HCT116 (cell line): ENCODE measurements at regions not wholly inside any gene's neighbourhood (a gene's known extent, or its start where the extent isn't known, plus 50 kb on each side); places are given as distances from the start of the nearest gene placed in this dataset.

ENCODE experiments used
- ATAC-seq: fragments of 200-7000 bp; cut with Tn5 transposase; 2 replicates; pipeline ENCODE4 v1.9.1; 2020; ENCODE audit warnings: mild to moderate bottlenecking, moderate library complexity
- BruUV-seq: library from RNA; stranded (reverse); fragments of 400-500 nt; replicated peaks from 2 replicates; lab custom pipeline; 2021; lab: Mats Ljungman, UMichigan
- CTCF ChIA-PET: fragments of 300-600 bp; sonication (Branson Sonifier 250); formaldehyde crosslinking; loops from one replicate; lab custom pipeline; 2021; ENCODE audit warnings: antibody characterized with exemption; lab: Charles Lee
- POLR2A ChIA-PET: fragments of 300-600, 350-600 bp; sonication (Branson Sonifier 250); formaldehyde crosslinking; loops from one replicate; lab custom pipeline; 2021; ENCODE audit warnings: antibody characterized with exemption; lab: Charles Lee
- RAD21 ChIA-PET, 2 experiments: fragments of 300-600 bp; sonication (Branson Sonifier 250); formaldehyde crosslinking; loops; one replicate each; lab custom pipeline; 2023; ENCODE audit warnings: low total read pairs in 2 of 2; ENCODE audit not compliant: uncharacterized antibody in 2 of 2, unreplicated experiment in 2 of 2, low non-redundant PET in 1 of 2; lab: Charles Lee
- DNase-seq: peaks from one replicate; pipeline ENCODE4 v3.0.0-alpha.2; 2010; ENCODE audit warnings: low read depth, low spot score
- H2AFZ ChIP-seq: fragments of 200-600 bp; shearing (Covaris generic), sonication (generic); 2 replicates; pipeline ENCODE4 v1.6.1; 2017; ENCODE audit warnings: low read depth, mixed run types, mixed read lengths, antibody characterized with exemption, low read length; ENCODE audit not compliant: poor library complexity, severe bottlenecking
- H3K27ac ChIP-seq: 2 replicates; pipeline ENCODE4 v1.5.1; 2012; ENCODE audit warnings: low read depth, low read length
- H3K27me3 ChIP-seq: fragments of 200-600 bp; sonication (generic); 2 replicates; pipeline ENCODE4 v1.6.1; 2016; ENCODE audit warnings: mixed run types, low read length, mixed read lengths; ENCODE audit not compliant: insufficient read depth
- H3K36me3 ChIP-seq, 2 experiments: fragments of 200-500 bp in 1 of 2; fragments of 200-600 bp in 1 of 2; sonication (Bioruptor generic) in 1 of 2; sonication (generic) in 1 of 2; 2 replicates each; pipeline versions ENCODE4 v1.5.1 to v1.6.1; 2014 to 2016; ENCODE audit warnings: low read length in 2 of 2, inconsistent platforms in 1 of 2, mixed read lengths in 1 of 2, mixed run types in 1 of 2; ENCODE audit not compliant: insufficient read depth in 2 of 2, control insufficient read depth in 1 of 2
- H3K4me1 ChIP-seq, 2 experiments: fragments of 200-600 bp in 1 of 2; sonication (generic) in 1 of 2; 2 replicates each; pipeline versions ENCODE4 v1.5.1 to v1.6.1; 2012 to 2017; ENCODE audit warnings: low read length in 2 of 2, inconsistent platforms in 1 of 2, mild to moderate bottlenecking in 1 of 2, mixed read lengths in 1 of 2, mixed run types in 1 of 2, moderate library complexity in 1 of 2; ENCODE audit not compliant: insufficient read depth in 2 of 2, control insufficient read depth in 1 of 2
- H3K4me2 ChIP-seq: fragments of 200-600 bp; sonication (generic); 2 replicates; pipeline ENCODE4 v1.6.1; 2017; ENCODE audit warnings: mixed run types, low read length, mixed read lengths
- H3K4me3 ChIP-seq, 2 experiments: fragments of 200-600 bp in 1 of 2; sonication (generic) in 1 of 2; replicated peaks in 1 of 2; 2 replicates each; pipeline ENCODE4 v1.5.1; 2011 to 2016; ENCODE audit warnings: low read length in 2 of 2, control low read depth in 1 of 2, low read depth in 1 of 2, mild to moderate bottlenecking in 1 of 2, mixed read lengths in 1 of 2, mixed run types in 1 of 2
- H3K79me2 ChIP-seq: fragments of 200-600 bp; sonication (generic); 2 replicates; pipeline ENCODE4 v1.6.1; 2017; ENCODE audit warnings: mild to moderate bottlenecking, mixed run types, low read length, moderate library complexity, mixed read lengths; ENCODE audit not compliant: insufficient read depth
- H3K9ac ChIP-seq: fragments of 200-600 bp; sonication (generic); 2 replicates; pipeline ENCODE4 v1.6.1; 2016; ENCODE audit warnings: low read length, mixed read lengths
- H3K9me2 ChIP-seq: fragments of 200-600 bp; sonication (generic), shearing (Covaris generic); 2 replicates; pipeline ENCODE4 v1.6.1; 2017; ENCODE audit warnings: mixed run types, mild to moderate bottlenecking, moderate library complexity; ENCODE audit not compliant: insufficient read depth
- H3K9me3 ChIP-seq, 2 experiments: fragments of 200-500 bp in 1 of 2; fragments of 200-600 bp in 1 of 2; sonication (Bioruptor generic) in 1 of 2; sonication (generic) in 1 of 2; 2 replicates each; pipeline ENCODE4 v1.6.1; 2014 to 2017; ENCODE audit warnings: low read length in 2 of 2, mixed read lengths in 2 of 2, inconsistent platforms in 1 of 2, low read depth in 1 of 2, mild to moderate bottlenecking in 1 of 2, mixed run types in 1 of 2, moderate library complexity in 1 of 2; ENCODE audit not compliant: control insufficient read depth in 1 of 2, insufficient read depth in 1 of 2
- H4K20me1 ChIP-seq: fragments of 200-600 bp; sonication (generic), shearing (Covaris generic); 2 replicates; pipeline ENCODE4 v1.6.1; 2017; ENCODE audit warnings: mixed run types, mild to moderate bottlenecking, moderate library complexity; ENCODE audit not compliant: insufficient read depth
- CBX3 ChIP-seq: IDR thresholded peaks from 2 replicates; pipeline ENCODE4 v1.6.1; 2012; ENCODE audit warnings: low read depth
- CEBPB ChIP-seq: IDR thresholded peaks from 2 replicates; pipeline ENCODE4 v1.6.1; 2012; ENCODE audit warnings: low read depth
- CTCF ChIP-seq, 3 experiments: fragments of 200-600 bp in 1 of 3; sonication (generic) in 1 of 3; IDR thresholded peaks in 2 of 3; conservative IDR thresholded peaks in 1 of 3; 2 replicates each; pipeline ENCODE4 v1.5.1; 2012 to 2017; ENCODE audit warnings: low read depth in 2 of 3, low read length in 2 of 3, antibody characterized with exemption in 1 of 3, borderline replicate concordance in 1 of 3, control low read depth in 1 of 3, mild to moderate bottlenecking in 1 of 3, mixed read lengths in 1 of 3, mixed run types in 1 of 3, moderate library complexity in 1 of 3; ENCODE audit not compliant: insufficient read depth in 1 of 3
- ELF1 ChIP-seq: IDR thresholded peaks from 2 replicates; pipeline ENCODE4 v1.6.1; 2012; ENCODE audit warnings: low read depth, borderline replicate concordance
- EZH2 ChIP-seq: fragments of 200-600 bp; sonication (generic); IDR thresholded peaks from 2 replicates; pipeline ENCODE4 v1.6.1; 2017; ENCODE audit warnings: antibody characterized with exemption, mixed run types
- FOSL1 ChIP-seq: IDR thresholded peaks from 2 replicates; pipeline ENCODE4 v1.6.1; 2012; ENCODE audit warnings: low read depth
- JUND ChIP-seq: IDR thresholded peaks from 2 replicates; pipeline ENCODE4 v1.6.1; 2012
- MAX ChIP-seq: IDR thresholded peaks from 2 replicates; pipeline ENCODE4 v1.6.1; 2012
- POLR2A ChIP-seq: IDR thresholded peaks from 2 replicates; pipeline ENCODE4 v1.7.0; 2011; ENCODE audit warnings: borderline replicate concordance; ENCODE audit not compliant: insufficient read depth, insufficient read length; ENCODE audit errors: extremely low read depth
- POLR2AphosphoS5 ChIP-seq: IDR thresholded peaks from 2 replicates; pipeline ENCODE4 v1.6.1; 2011; ENCODE audit warnings: mild to moderate bottlenecking, low read depth, low read length, moderate library complexity
- RAD21 ChIP-seq: IDR thresholded peaks from 2 replicates; pipeline ENCODE4 v1.6.1; 2012; ENCODE audit warnings: low read depth, mild to moderate bottlenecking
- SIN3A ChIP-seq: IDR thresholded peaks from 2 replicates; pipeline ENCODE4 v1.6.1; 2012; ENCODE audit warnings: low read depth
- SP1 ChIP-seq: IDR thresholded peaks from 2 replicates; pipeline ENCODE4 v1.6.1; 2012; ENCODE audit warnings: low read depth
- SRF ChIP-seq: IDR thresholded peaks from 2 replicates; pipeline ENCODE4 v1.6.1; 2012; ENCODE audit warnings: low read depth
- TCF7L2 ChIP-seq: IDR thresholded peaks from 2 replicates; pipeline ENCODE4 v1.7.0; 2011; ENCODE audit warnings: borderline replicate concordance, inconsistent platforms; ENCODE audit not compliant: insufficient read depth, insufficient read length; ENCODE audit errors: extremely low read depth
- YY1 ChIP-seq: IDR thresholded peaks from 2 replicates; pipeline ENCODE4 v1.6.1; 2011; ENCODE audit warnings: low read length, low read depth, moderate library complexity, mild to moderate bottlenecking; ENCODE audit not compliant: insufficient replicate concordance; ENCODE audit errors: extremely low read depth
- ZBTB33 ChIP-seq: IDR thresholded peaks from 2 replicates; pipeline ENCODE4 v1.6.1; 2011; ENCODE audit warnings: mild to moderate bottlenecking, low read length, moderate library complexity; ENCODE audit not compliant: insufficient replicate concordance; ENCODE audit errors: extremely low read depth
- ZFX ChIP-seq: fragments of 450-650 bp; IDR thresholded peaks from 2 replicates; pipeline ENCODE4 v1.6.1; 2017
- intact Hi-C: fragments of 100-400 bp; cut with micrococcal nuclease; formaldehyde crosslinking; loops from 2 replicates; pipeline ENCODE4 v1.10.0; 2022
- TF ChIP-seq, protein P1 (sequence below): IDR thresholded peaks from 2 replicates; pipeline ENCODE4 v1.6.1; 2012

DNA sequence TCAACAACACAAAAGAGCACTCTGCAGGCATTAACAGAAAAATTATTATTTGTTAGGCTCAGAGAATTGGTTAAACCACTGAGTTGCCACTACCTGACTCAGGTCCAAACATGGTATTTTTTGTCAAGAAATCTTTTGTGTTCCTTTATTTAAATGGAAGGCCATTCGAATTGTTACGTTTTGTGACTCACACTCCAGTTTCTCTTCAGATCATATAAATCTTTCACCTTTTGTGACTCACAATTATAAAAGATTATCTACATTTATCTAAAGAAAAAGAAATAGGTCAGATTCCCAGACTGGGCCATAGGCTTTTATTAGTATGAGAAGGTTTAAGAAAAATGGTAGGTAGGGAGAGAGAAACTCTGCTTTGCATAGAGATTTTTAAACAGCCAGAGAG, 669.8 kb downstream of the GALC start (continued):
- TF ChIP-seq MAX: no peak
- TF ChIP-seq ZBTB33: no peak

DNA sequence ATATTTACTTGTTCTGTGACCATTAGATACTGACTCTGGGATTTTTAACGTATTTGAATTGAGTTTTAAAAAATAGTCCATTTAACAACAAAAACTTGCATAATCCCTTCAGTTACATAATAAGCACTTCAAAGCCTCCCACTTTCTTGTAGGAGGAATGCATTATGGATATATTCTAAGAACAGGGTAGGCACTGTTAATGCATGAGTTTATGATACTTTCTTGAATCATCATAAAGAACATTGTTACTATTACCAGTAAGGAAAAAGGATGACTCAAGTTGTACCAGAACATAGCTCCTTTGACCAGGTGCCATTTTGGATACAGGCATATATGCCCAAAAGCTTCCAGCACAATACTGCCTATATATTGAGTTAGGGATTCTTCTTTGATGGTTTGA, 671.4 kb downstream of the GALC start:
- no peak overlapping the region for H3K9ac ChIP-seq
- TF ChIP-seq, protein P1, sequence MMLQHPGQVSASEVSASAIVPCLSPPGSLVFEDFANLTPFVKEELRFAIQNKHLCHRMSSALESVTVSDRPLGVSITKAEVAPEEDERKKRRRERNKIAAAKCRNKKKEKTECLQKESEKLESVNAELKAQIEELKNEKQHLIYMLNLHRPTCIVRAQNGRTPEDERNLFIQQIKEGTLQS: no peak
- TF ChIP-seq TCF7L2 (no peak), SP1 (no peak), ELF1 (no peak), POLR2A (no peak), CBX3 (no peak), RAD21 (no peak), CTCF (IDR thresholded peaks at IDR 0.05 in 2 of 3, conservative IDR thresholded peaks at IDR 0.05 in 1 of 3; ENCODE audit: borderline replicate concordance in 1 of 3, insufficient read depth in 1 of 3, low read depth in 2 of 3, low read length in 2 of 3) (no peak), SIN3A (no peak), EZH2 (no peak), POLR2AphosphoS5 (no peak), JUND (no peak), ZBTB33 (no peak), YY1 (no peak), FOSL1 (no peak), CEBPB (no peak), SRF (no peak), ZFX (no peak)
- TF ChIP-seq, all 23 proteins: peak for 0
- DNase-seq: no peak
- Histone ChIP-seq H3K27ac (no peak overlapping the region), H3K9me3 (peaks cover 6 to 28% of the 10 kb centered on the region in 2 experiments; a peak in 2 of 4 replicates), H2AFZ (no peak overlapping the region), H3K4me2 (no peak overlapping the region), H3K36me3 (no peaks in the 10 kb centered on the region), H3K4me3 (no peak overlapping the region), H3K4me1 (no peaks in the 10 kb centered on the region), H4K20me1 (no peaks in the 10 kb centered on the region), H3K27me3 (no peaks in the 10 kb centered on the region), H3K9me2 (no peaks in the 10 kb centered on the region), H3K79me2 (no peaks in the 10 kb centered on the region)
- no TSS peak for BruUV-seq
- ChIA-PET RAD21 (no interaction called here), POLR2A (no interaction called here), CTCF (no interaction called here)
- no peak for ATAC-seq
- intact Hi-C loops: no loop called here
